ENCODE measurements at regions not wholly inside any gene's neighbourhood (a gene's known extent, or its start where the extent isn't known, plus 50 kb on each side); places are given as distances from the start of the nearest gene placed in this dataset.

DNA sequence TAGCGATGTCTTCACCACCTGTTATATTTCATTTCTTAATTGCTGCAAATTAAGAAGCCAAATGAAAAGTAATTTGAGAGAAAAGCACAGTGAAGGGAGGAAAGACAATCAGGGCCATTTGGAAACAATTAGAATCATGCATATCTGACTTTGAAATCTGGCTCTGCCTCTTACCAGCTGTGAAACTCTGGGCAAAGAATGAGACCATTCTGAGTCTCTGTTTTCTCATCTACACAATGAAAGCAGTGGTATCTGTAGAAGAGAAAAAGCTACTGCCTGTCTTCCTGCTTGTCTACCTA is 334.5 kb upstream of the CYRIA start:
- no peaks in the 10 kb centered on the region for H3K4me1 ChIP-seq (ENCODE audit: control insufficient read depth, insufficient read depth, low read length)
- no peaks in the 10 kb centered on the region; the same call in 1 of the 2 replicates for H3K9me3 ChIP-seq (ENCODE audit: control insufficient read depth, insufficient read depth, low read depth, low read length)
- TF ChIP-seq, protein P1, sequence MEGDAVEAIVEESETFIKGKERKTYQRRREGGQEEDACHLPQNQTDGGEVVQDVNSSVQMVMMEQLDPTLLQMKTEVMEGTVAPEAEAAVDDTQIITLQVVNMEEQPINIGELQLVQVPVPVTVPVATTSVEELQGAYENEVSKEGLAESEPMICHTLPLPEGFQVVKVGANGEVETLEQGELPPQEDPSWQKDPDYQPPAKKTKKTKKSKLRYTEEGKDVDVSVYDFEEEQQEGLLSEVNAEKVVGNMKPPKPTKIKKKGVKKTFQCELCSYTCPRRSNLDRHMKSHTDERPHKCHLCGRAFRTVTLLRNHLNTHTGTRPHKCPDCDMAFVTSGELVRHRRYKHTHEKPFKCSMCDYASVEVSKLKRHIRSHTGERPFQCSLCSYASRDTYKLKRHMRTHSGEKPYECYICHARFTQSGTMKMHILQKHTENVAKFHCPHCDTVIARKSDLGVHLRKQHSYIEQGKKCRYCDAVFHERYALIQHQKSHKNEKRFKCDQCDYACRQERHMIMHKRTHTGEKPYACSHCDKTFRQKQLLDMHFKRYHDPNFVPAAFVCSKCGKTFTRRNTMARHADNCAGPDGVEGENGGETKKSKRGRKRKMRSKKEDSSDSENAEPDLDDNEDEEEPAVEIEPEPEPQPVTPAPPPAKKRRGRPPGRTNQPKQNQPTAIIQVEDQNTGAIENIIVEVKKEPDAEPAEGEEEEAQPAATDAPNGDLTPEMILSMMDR (IDR thresholded peaks at IDR 0.05): no peak
- no peak for TF ChIP-seq POLR2AphosphoS5 (IDR thresholded peaks at IDR 0.05; ENCODE audit: low read depth, low read length)
- TF ChIP-seq TCF7L2 (IDR thresholded peaks at IDR 0.05; ENCODE audit: low read depth, low read length): no peak
- TF ChIP-seq, protein P2, sequence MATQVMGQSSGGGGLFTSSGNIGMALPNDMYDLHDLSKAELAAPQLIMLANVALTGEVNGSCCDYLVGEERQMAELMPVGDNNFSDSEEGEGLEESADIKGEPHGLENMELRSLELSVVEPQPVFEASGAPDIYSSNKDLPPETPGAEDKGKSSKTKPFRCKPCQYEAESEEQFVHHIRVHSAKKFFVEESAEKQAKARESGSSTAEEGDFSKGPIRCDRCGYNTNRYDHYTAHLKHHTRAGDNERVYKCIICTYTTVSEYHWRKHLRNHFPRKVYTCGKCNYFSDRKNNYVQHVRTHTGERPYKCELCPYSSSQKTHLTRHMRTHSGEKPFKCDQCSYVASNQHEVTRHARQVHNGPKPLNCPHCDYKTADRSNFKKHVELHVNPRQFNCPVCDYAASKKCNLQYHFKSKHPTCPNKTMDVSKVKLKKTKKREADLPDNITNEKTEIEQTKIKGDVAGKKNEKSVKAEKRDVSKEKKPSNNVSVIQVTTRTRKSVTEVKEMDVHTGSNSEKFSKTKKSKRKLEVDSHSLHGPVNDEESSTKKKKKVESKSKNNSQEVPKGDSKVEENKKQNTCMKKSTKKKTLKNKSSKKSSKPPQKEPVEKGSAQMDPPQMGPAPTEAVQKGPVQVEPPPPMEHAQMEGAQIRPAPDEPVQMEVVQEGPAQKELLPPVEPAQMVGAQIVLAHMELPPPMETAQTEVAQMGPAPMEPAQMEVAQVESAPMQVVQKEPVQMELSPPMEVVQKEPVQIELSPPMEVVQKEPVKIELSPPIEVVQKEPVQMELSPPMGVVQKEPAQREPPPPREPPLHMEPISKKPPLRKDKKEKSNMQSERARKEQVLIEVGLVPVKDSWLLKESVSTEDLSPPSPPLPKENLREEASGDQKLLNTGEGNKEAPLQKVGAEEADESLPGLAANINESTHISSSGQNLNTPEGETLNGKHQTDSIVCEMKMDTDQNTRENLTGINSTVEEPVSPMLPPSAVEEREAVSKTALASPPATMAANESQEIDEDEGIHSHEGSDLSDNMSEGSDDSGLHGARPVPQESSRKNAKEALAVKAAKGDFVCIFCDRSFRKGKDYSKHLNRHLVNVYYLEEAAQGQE (IDR thresholded peaks at IDR 0.05; ENCODE audit: insufficient read depth in 1 of 2, low read depth in 2 of 2, low read length in 1 of 2): no peak
- no peak for TF ChIP-seq SIN3A (IDR thresholded peaks at IDR 0.05; ENCODE audit: borderline replicate concordance, insufficient read depth, low read depth, low read length)
- no peaks in the 10 kb centered on the region for H3K27me3 ChIP-seq (ENCODE audit: control insufficient read depth, insufficient read depth, low read length)
- ATAC-seq (no peak), DNase-seq (ENCODE audit: low read depth, low spot score) (no peak)
- intact Hi-C loops (cut with micrococcal nuclease; ENCODE audit: unreplicated experiment): no loop called here
- no peak overlapping the region for H3K4me3 ChIP-seq (ENCODE audit: low read depth in 2 of 2, low read length in 2 of 2)
- in situ Hi-C loops (cut with HindIII; ENCODE audit: low pct_unique_long_range_greater_than_20kb, low sequenced_read_pairs): no loop called here
- no peaks in the 10 kb centered on the region for H3K36me3 ChIP-seq (ENCODE audit: control insufficient read depth, insufficient read depth, low read length)
- BruUV-seq (replicated peaks): no TSS peak
- ChIA-PET POLR2A (no interaction called here), CTCF (no interaction called here)
- no peak overlapping the region for H3K27ac ChIP-seq (ENCODE audit: low read length)

DNA sequence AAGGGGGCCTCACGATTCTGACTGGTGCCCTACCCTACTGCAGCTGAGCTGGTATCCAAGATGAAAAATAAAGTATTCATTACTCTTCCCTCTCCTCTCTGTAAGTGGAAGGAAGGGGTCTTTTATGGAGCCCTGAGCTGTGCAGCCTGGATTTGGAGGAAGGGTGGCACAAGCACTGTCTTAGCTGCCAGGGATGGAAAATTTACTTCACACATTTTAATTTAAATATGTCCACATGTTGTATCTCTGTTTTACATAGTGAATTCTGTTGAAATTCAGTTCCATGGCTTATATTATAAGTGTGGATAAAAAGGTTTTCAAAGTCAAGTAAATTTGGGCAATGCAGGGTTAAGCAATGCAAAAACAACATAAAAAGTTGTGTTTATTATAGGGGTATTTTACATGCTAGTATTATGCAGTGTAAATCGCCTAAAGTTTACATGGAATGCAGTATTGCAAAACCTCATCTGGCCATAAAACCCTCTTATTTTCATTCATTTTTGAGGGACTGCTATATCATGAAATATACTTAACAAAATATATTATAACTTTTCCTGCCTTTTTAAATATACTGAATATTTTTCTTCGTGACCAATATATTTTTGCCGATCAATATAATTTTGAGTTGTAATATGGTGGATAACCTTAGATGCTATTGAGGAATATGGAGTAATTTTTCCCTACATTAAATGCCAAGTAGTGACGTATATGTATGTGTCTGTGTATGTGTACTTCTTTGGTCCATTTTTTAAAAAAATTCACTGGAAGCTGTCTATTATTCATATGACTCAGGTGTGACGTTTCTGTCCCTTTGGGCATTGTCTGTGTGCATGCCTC is 333.9 kb upstream of the CYRIA start:
- no peaks in the 10 kb centered on the region; the same call in 1 of the 2 replicates for H3K9me3 ChIP-seq (ENCODE audit: control insufficient read depth, insufficient read depth, low read depth, low read length)
- DNase-seq (ENCODE audit: low read depth, low spot score) (no peak), ATAC-seq (no peak)
- no peaks in the 10 kb centered on the region for H3K36me3 ChIP-seq (ENCODE audit: control insufficient read depth, insufficient read depth, low read length)
- H3K4me3 ChIP-seq (ENCODE audit: low read depth in 2 of 2, low read length in 2 of 2): no peak overlapping the region
- no peak overlapping the region for H3K27ac ChIP-seq (ENCODE audit: low read length)
- no TSS peak for BruUV-seq (replicated peaks)
- ChIA-PET CTCF (no interaction called here), POLR2A (no interaction called here)
- in situ Hi-C loops (cut with HindIII; ENCODE audit: low pct_unique_long_range_greater_than_20kb, low sequenced_read_pairs): no loop called here
- no peaks in the 10 kb centered on the region for H3K4me1 ChIP-seq (ENCODE audit: control insufficient read depth, insufficient read depth, low read length)
- intact Hi-C loops (cut with micrococcal nuclease; ENCODE audit: unreplicated experiment): no loop called here
- no peaks in the 10 kb centered on the region for H3K27me3 ChIP-seq (ENCODE audit: control insufficient read depth, insufficient read depth, low read length)
- TF ChIP-seq, protein P2 (IDR thresholded peaks at IDR 0.05; ENCODE audit: insufficient read depth in 1 of 2, low read depth in 2 of 2, low read length in 1 of 2): no peak

Data from Panc1 (cell line).